RWPE2 (cell line): ENCODE measurements at regions not wholly inside any gene's neighbourhood (a gene's known extent, or its start where the extent isn't known, plus 50 kb on each side); places are given as distances from the start of the nearest gene placed in this dataset.

ENCODE experiments used
- ATAC-seq: fragments of 200-7000 bp; cut with Tn5 transposase; 3 replicates; pipeline ENCODE4 v1.9.1; 2021; ENCODE audit warnings: low read depth
- DNase-seq: peaks from one replicate; pipeline ENCODE4 v3.0.0-alpha.2; 2020; ENCODE audit warnings: low spot score
- H3K27ac ChIP-seq: fragments of 450-650 bp; 2 replicates; pipeline ENCODE4 v1.5.1; 2017; ENCODE audit warnings: mild to moderate bottlenecking; ENCODE audit not compliant: poor library complexity, severe bottlenecking
- H3K27me3 ChIP-seq: fragments of 250-450 bp; sonication (Bioruptor Pico); 2 replicates; pipeline ENCODE4 v1.5.1; 2021; ENCODE audit warnings: mild to moderate bottlenecking, moderate library complexity; ENCODE audit not compliant: insufficient read depth, poor library complexity, severe bottlenecking
- H3K36me3 ChIP-seq: fragments of 250-450 bp; sonication (Bioruptor Pico); 2 replicates; pipeline ENCODE4 v1.5.1; 2020; ENCODE audit warnings: low read depth, mild to moderate bottlenecking, moderate library complexity
- H3K4me1 ChIP-seq: fragments of 250-450 bp; sonication (Bioruptor Pico); 2 replicates; pipeline ENCODE4 v1.5.1; 2021; ENCODE audit warnings: mild to moderate bottlenecking, moderate library complexity; ENCODE audit not compliant: insufficient read depth, poor library complexity, severe bottlenecking
- H3K4me3 ChIP-seq: fragments of 250-450 bp; sonication (Bioruptor Pico); 2 replicates; pipeline ENCODE4 v1.5.1; 2021; ENCODE audit warnings: mild to moderate bottlenecking, moderate library complexity; ENCODE audit not compliant: severe bottlenecking
- H3K9me3 ChIP-seq: fragments of 250-450 bp; sonication (Bioruptor Pico); 2 replicates; pipeline ENCODE4 v1.5.1; 2021; ENCODE audit warnings: mild to moderate bottlenecking, moderate library complexity; ENCODE audit not compliant: severe bottlenecking
- CTCF ChIP-seq: fragments of 450-650 bp; IDR thresholded peaks from one replicate; pipeline ENCODE4 v1.5.1; 2017; ENCODE audit warnings: mild to moderate bottlenecking, moderate library complexity; ENCODE audit not compliant: poor library complexity, severe bottlenecking

DNA sequence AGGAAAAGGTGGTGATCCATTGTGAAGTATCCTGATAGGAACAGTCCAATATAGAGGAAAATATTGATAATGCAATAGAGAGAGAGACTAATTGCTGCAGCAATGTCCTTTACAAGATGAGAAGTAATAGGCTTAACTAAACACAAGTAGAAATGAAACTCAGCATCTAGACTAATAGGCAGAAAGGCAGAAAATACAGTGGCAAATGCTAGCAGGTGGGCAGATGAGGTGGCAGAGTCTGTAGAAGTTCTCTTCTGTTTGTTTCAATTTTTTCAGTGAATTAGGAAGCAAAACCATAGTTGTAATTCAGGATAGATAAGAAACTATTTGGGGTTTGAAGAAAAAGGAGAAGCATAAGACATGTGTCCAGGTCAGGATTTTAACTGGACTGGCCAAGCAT is 236.7 kb upstream of the HS3ST5 start:
- TF ChIP-seq CTCF: no peak
- Histone ChIP-seq H3K27me3 (peaks cover 3% of the 10 kb centered on the region), H3K27ac (no peak overlapping the region), H3K4me1 (no peaks in the 10 kb centered on the region), H3K36me3 (no peaks in the 10 kb centered on the region), H3K9me3 (no peaks in the 10 kb centered on the region), H3K4me3 (no peak overlapping the region)
- DNase-seq: no peak
- ATAC-seq: no peak

DNA sequence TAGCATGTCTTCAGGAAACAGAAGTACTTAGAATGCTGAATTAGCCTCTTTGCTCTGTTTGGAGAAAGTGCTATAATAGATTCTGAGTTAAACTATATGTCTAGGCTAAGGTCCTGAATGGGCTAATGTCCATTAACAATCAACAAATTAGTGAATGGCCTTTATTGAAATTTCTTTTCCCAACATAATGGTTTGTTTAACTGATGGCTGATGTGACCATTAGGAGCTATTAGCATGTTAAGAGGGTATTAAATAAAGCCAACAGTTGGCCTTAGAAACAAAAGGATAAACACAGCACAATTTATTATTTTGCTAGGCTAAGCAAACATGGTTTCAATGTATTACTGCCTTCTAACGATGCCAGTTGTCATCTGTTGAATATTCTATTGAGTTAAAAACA is 234.3 kb upstream of the HS3ST5 start:
- no peak overlapping the region for H3K4me3 ChIP-seq
- H3K9me3 ChIP-seq: no peaks in the 10 kb centered on the region
- ATAC-seq (no peak), DNase-seq (no peak)
- no peaks in the 10 kb centered on the region for H3K36me3 ChIP-seq
- peaks cover 3% of the 10 kb centered on the region for H3K27me3 ChIP-seq
- TF ChIP-seq CTCF: no peak
- no peak overlapping the region for H3K27ac ChIP-seq
- no peaks in the 10 kb centered on the region for H3K4me1 ChIP-seq

DNA sequence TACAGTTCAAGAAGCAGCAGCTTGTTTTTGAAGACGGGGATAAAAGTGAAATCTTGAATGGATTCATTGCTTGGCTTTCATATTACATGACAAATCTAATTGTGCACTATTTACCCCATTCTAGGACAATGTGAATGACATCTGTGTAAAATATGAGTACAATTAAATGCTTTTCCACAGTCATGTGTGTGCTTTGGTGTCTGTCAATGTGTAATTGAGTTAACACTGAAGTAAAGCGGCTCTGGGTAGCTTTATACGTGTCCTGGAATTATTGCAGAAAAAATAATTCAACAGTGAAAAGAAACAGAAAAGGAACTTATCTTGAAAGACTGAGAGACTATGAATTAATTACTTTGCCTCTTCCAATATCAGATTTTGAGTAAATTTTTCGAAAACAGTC is 233.5 kb upstream of the HS3ST5 start:
- no peaks in the 10 kb centered on the region for H3K9me3 ChIP-seq
- H3K4me3 ChIP-seq: no peak overlapping the region
- ATAC-seq: no peak
- H3K36me3 ChIP-seq: no peaks in the 10 kb centered on the region
- no peak overlapping the region for H3K27ac ChIP-seq
- H3K4me1 ChIP-seq: no peaks in the 10 kb centered on the region
- no peak for DNase-seq
- peaks cover 3% of the 10 kb centered on the region for H3K27me3 ChIP-seq
- no peak for TF ChIP-seq CTCF

DNA sequence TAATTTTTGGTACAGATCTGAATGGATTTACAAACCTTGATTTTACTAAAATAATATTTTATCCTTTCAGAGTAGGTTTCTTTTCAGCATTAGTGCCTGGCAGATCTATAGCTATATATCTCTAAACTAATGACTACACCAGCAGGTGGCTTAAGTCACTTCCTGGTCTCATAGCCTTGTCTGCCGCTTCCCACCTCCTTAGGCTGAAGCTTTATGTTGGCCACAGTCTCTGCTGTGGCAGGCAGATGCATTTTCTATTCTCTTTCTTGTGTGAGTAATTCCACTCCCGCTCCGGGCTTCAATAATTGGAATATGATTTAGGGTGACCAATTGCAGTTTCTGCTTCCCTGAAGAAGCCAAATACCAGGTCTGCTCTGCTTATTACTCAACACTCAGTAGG is 226.8 kb upstream of the HS3ST5 start:
- H3K4me3 ChIP-seq: no peak overlapping the region
- DNase-seq (no peak), ATAC-seq (no peak)
- no peaks in the 10 kb centered on the region for H3K27me3 ChIP-seq
- no peaks in the 10 kb centered on the region for H3K4me1 ChIP-seq
- no peak for TF ChIP-seq CTCF
- no peaks in the 10 kb centered on the region for H3K36me3 ChIP-seq
- H3K9me3 ChIP-seq: no peaks in the 10 kb centered on the region
- no peak overlapping the region for H3K27ac ChIP-seq

GRCh38 chr6:114564302-114564933 is 221.6 kb upstream of the HS3ST5 start:
- ATAC-seq (no peak), DNase-seq (no peak)
- no peak for TF ChIP-seq CTCF
- no peaks in the 10 kb centered on the region for H3K27me3 ChIP-seq
- H3K9me3 ChIP-seq: no peaks in the 10 kb centered on the region
- no peak overlapping the region for H3K27ac ChIP-seq
- H3K36me3 ChIP-seq: no peaks in the 10 kb centered on the region
- no peaks in the 10 kb centered on the region for H3K4me1 ChIP-seq
- H3K4me3 ChIP-seq: no peak overlapping the region
